Liver (tissue), 8 donors: ENCODE measurements at regions not wholly inside any gene's neighbourhood (a gene's known extent, or its start where the extent isn't known, plus 50 kb on each side); places are given as distances from the start of the nearest gene placed in this dataset.

Experiments
- DNase-seq: peaks from one replicate; pipeline ENCODE4 v3.0.0-alpha.2; 2017; ENCODE audit warnings: low spot score
- H3K27ac ChIP-seq, 2 donors: one replicate each; pipeline ENCODE4 v1.7.0; 2013; ENCODE audit warnings: inconsistent platforms in 2 of 2, low read length in 2 of 2, control low read depth in 1 of 2, low read depth in 1 of 2, mild to moderate bottlenecking in 1 of 2
- H3K27me3 ChIP-seq, 4 donors: one replicate each; pipeline versions ENCODE4 v1.6.1 to v1.7.0; 2013; ENCODE audit warnings: low read length in 3 of 4, inconsistent platforms in 1 of 4, mild to moderate bottlenecking in 1 of 4, moderate library complexity in 1 of 4; ENCODE audit not compliant: control insufficient read depth in 4 of 4, insufficient read depth in 4 of 4
- H3K36me3 ChIP-seq, 4 donors: one replicate each; pipeline versions ENCODE4 v1.6.1 to v1.7.0; 2013; ENCODE audit warnings: low read length in 3 of 4, mild to moderate bottlenecking in 3 of 4, low read depth in 1 of 4, moderate library complexity in 1 of 4; ENCODE audit not compliant: control insufficient read depth in 4 of 4, insufficient read depth in 3 of 4
- H3K4me1 ChIP-seq, 4 donors: one replicate each; pipeline versions ENCODE4 v1.6.1 to v1.7.0; 2013; ENCODE audit warnings: low read length in 3 of 4, mild to moderate bottlenecking in 3 of 4, moderate library complexity in 1 of 4; ENCODE audit not compliant: control insufficient read depth in 4 of 4, insufficient read depth in 4 of 4
- H3K4me3 ChIP-seq, 3 donors: one replicate each; pipeline versions ENCODE4 v1.6.1 to v1.7.0; 2013; ENCODE audit warnings: low read length in 3 of 3, control low read depth in 1 of 3, low read depth in 1 of 3, mild to moderate bottlenecking in 1 of 3
- H3K9ac ChIP-seq, 2 donors: one replicate each; pipeline ENCODE4 v1.7.0; 2013; ENCODE audit warnings: low read length in 2 of 2, mild to moderate bottlenecking in 2 of 2, moderate library complexity in 2 of 2, control low read depth in 1 of 2, low read depth in 1 of 2
- H3K9me3 ChIP-seq, 4 donors: one replicate each; pipeline versions ENCODE4 v1.6.1 to v1.7.0; 2013; ENCODE audit warnings: low read length in 3 of 4; ENCODE audit not compliant: control insufficient read depth in 4 of 4
- ATF3 ChIP-seq: IDR thresholded peaks from 2 replicates; pipeline ENCODE4 v1.6.1; 2016; ENCODE audit warnings: antibody characterized with exemption
- CTCF ChIP-seq: fragments of 150-350 bp; IDR thresholded peaks from 2 replicates; pipeline ENCODE4 v1.5.1; 2017; ENCODE audit warnings: improper control_type of control experiment, low read depth, low read length; ENCODE audit not compliant: missing input control
- EGR1 ChIP-seq, 2 donors: IDR thresholded peaks; 2 replicates each; pipeline ENCODE4 v1.6.1; 2016 to 2018; ENCODE audit warnings: antibody characterized with exemption in 2 of 2, low read depth in 2 of 2
- FOXA1 ChIP-seq: IDR thresholded peaks from 2 replicates; pipeline ENCODE4 v1.6.1; 2016; ENCODE audit warnings: antibody characterized with exemption
- FOXA2 ChIP-seq: IDR thresholded peaks from 2 replicates; pipeline ENCODE4 v1.6.1; 2016; ENCODE audit warnings: antibody characterized with exemption
- GABPA ChIP-seq, 2 donors: IDR thresholded peaks in 1 of 2; conservative IDR thresholded peaks in 1 of 2; 2 replicates each; pipeline ENCODE4 v1.6.1; 2016; ENCODE audit warnings: antibody characterized with exemption in 2 of 2, mild to moderate bottlenecking in 1 of 2, moderate library complexity in 1 of 2
- HNF4A ChIP-seq, 2 donors: conservative IDR thresholded peaks; 2 replicates each; pipeline ENCODE4 v1.6.1; 2016; ENCODE audit warnings: antibody characterized with exemption in 2 of 2, mild to moderate bottlenecking in 2 of 2
- HNF4G ChIP-seq: IDR thresholded peaks from 2 replicates; pipeline ENCODE4 v1.6.1; 2016; ENCODE audit warnings: antibody characterized with exemption
- JUND ChIP-seq, 2 donors: IDR thresholded peaks; 2 replicates each; pipeline ENCODE4 v1.6.1; 2016; ENCODE audit warnings: antibody characterized with exemption in 2 of 2
- MAX ChIP-seq: IDR thresholded peaks from 2 replicates; pipeline ENCODE4 v1.6.1; 2016; ENCODE audit warnings: antibody characterized with exemption
- NR2F2 ChIP-seq: IDR thresholded peaks from 2 replicates; pipeline ENCODE4 v1.6.1; 2016; ENCODE audit warnings: antibody characterized with exemption
- RAD21 ChIP-seq, 2 donors: IDR thresholded peaks; 2 replicates each; pipeline ENCODE4 v1.6.1; 2016; ENCODE audit warnings: antibody characterized with exemption in 2 of 2, mild to moderate bottlenecking in 2 of 2
- REST ChIP-seq: IDR thresholded peaks from 2 replicates; pipeline ENCODE4 v1.6.1; 2016; ENCODE audit warnings: antibody characterized with exemption, mild to moderate bottlenecking
- RXRA ChIP-seq, 2 donors: IDR thresholded peaks; 2 replicates each; pipeline ENCODE4 v1.6.1; 2017 to 2018; ENCODE audit warnings: antibody characterized with exemption in 2 of 2, mild to moderate bottlenecking in 1 of 2
- SP1 ChIP-seq: IDR thresholded peaks from 2 replicates; pipeline ENCODE4 v1.6.1; 2018; ENCODE audit warnings: antibody characterized with exemption, mild to moderate bottlenecking
- TAF1 ChIP-seq: conservative IDR thresholded peaks from 2 replicates; pipeline ENCODE4 v1.6.1; 2016; ENCODE audit warnings: antibody characterized with exemption, mild to moderate bottlenecking
- YY1 ChIP-seq: IDR thresholded peaks from 2 replicates; pipeline ENCODE4 v1.6.1; 2016; ENCODE audit warnings: antibody characterized with exemption, mild to moderate bottlenecking
- ZBTB33 ChIP-seq: IDR thresholded peaks from 2 replicates; pipeline ENCODE4 v1.6.1; 2016; ENCODE audit warnings: antibody characterized with exemption
- WGBS: extraction: QIAGEN DNeasy Blood & Tissue Kit; methylation state at CpG from one replicate; pipeline ENCODE4 v1.1.7; 2013; 5-methylcytosine and 5-hydroxymethylcytosine counted together
- donor health status: healthy.
- donor health status: healthy.
- donor health status: healthy.
- donor health status: healthy.
- donor health status: healthy.

GRCh38 chr13:93104270-93104669 lies 122.3 kb upstream of the GPC6 start:
- no peak overlapping the region for H3K9ac ChIP-seq
- no peak for DNase-seq
- H3K9me3 ChIP-seq = no peaks in the 10 kb centered on the region
- WGBS = 81% methylated on average over 6 of the region's 6 CpGs
- H3K36me3 ChIP-seq = no peaks in the 10 kb centered on the region
- no peak overlapping the region for H3K4me3 ChIP-seq
- no peaks in the 10 kb centered on the region for H3K27me3 ChIP-seq
- H3K4me1 ChIP-seq = no peaks in the 10 kb centered on the region
- H3K27ac ChIP-seq = no peak overlapping the region
- TF ChIP-seq NR2F2 (no peak), FOXA2 (no peak), GABPA (IDR thresholded peaks at IDR 0.05 in 1 of 2, conservative IDR thresholded peaks at IDR 0.05 in 1 of 2) (no peak), RAD21 (IDR thresholded peaks at IDR 0.05) (no peak), ATF3 (no peak), MAX (no peak), EGR1 (IDR thresholded peaks at IDR 0.05; ENCODE audit: low read depth in 2 of 2) (no peak), SP1 (no peak), RXRA (IDR thresholded peaks at IDR 0.05) (no peak), FOXA1 (no peak), REST (no peak), HNF4A (conservative IDR thresholded peaks at IDR 0.05) (no peak), ZBTB33 (no peak), YY1 (no peak), HNF4G (no peak), JUND (IDR thresholded peaks at IDR 0.05) (no peak), CTCF (no peak), TAF1 (no peak)
